ENCODE measurements at regions not wholly inside any gene's neighbourhood (a gene's known extent, or its start where the extent isn't known, plus 50 kb on each side); places are given as distances from the start of the nearest gene placed in this dataset.

DNA sequence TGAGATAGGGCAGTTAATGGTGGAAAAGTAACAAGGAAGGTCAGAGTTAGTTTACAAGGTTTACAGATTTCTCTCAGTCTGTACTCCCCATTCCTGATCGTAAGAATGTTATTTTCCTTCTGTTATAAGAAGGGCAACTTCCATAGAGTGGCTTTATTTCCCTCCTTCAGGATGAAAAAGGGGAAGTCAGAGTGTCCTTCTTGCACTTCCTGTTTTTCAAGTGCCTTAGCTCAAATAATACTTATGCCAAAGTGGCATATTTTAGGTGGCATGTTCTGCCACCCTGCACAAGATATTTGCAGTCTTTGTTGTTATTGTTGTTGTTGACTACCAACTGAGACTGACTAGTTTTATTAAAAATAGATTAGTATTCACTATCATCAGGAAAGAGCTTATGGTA is 730.7 kb upstream of the ADGRL4 start:
- no peaks in the 10 kb centered on the region for H3K9me3 ChIP-seq
- no peaks in the 10 kb centered on the region for H3K27me3 ChIP-seq
- TF ChIP-seq, protein P1, sequence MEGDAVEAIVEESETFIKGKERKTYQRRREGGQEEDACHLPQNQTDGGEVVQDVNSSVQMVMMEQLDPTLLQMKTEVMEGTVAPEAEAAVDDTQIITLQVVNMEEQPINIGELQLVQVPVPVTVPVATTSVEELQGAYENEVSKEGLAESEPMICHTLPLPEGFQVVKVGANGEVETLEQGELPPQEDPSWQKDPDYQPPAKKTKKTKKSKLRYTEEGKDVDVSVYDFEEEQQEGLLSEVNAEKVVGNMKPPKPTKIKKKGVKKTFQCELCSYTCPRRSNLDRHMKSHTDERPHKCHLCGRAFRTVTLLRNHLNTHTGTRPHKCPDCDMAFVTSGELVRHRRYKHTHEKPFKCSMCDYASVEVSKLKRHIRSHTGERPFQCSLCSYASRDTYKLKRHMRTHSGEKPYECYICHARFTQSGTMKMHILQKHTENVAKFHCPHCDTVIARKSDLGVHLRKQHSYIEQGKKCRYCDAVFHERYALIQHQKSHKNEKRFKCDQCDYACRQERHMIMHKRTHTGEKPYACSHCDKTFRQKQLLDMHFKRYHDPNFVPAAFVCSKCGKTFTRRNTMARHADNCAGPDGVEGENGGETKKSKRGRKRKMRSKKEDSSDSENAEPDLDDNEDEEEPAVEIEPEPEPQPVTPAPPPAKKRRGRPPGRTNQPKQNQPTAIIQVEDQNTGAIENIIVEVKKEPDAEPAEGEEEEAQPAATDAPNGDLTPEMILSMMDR (IDR thresholded peaks at IDR 0.05) = no peak
- no peak overlapping the region for H3K4me3 ChIP-seq
- H3K27ac ChIP-seq = no peak overlapping the region
- H3K36me3 ChIP-seq = no peaks in the 10 kb centered on the region
- no peak for DNase-seq (ENCODE audit: low spot score)
- H3K4me1 ChIP-seq = no peaks in the 10 kb centered on the region

DNA sequence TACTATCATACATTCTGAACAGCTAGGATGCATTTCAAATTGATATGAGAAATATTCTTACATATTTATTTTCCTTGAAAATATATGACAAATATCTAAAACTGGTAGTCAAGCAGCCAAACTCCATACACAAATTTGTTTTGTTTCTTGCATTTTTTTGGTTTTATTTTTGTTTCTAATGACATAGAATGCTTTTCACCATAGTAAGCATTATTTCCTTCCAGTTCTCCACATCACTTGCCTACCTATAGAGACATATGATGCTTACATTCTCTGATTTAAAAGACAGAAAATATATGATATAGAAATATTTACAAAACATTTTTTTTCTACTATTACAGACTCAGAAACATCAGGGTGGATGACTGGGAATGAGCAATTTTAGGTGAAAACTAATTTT is 726.4 kb upstream of the ADGRL4 start:
- DNase-seq (ENCODE audit: low spot score) = no peak
- H3K27me3 ChIP-seq = no peaks in the 10 kb centered on the region
- H3K36me3 ChIP-seq = no peaks in the 10 kb centered on the region
- TF ChIP-seq, protein P1 (IDR thresholded peaks at IDR 0.05) = no peak
- no peaks in the 10 kb centered on the region for H3K4me1 ChIP-seq
- H3K4me3 ChIP-seq = no peak overlapping the region
- no peaks in the 10 kb centered on the region for H3K9me3 ChIP-seq
- no peak overlapping the region for H3K27ac ChIP-seq

DNA sequence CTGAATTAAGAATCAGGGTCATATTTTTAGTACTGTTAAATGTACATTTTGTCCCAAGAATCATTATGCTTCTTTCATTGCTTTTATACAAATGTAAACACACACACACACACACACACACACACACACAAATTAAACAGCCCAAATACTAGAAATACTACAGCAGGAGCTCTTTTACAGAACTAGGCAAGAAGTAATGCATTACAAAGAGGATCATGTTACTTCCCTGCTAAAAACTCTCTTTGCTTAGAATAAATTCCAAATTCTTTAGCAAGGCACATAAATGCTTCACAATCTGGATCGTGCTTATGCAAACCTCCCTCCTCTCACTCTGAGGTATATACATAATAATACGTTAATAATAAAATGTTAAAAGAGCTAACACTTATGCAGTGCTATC is 720.4 kb upstream of the ADGRL4 start:
- Histone ChIP-seq H3K27me3 (no peaks in the 10 kb centered on the region), H3K9me3 (no peaks in the 10 kb centered on the region), H3K27ac (no peak overlapping the region), H3K4me3 (no peak overlapping the region), H3K36me3 (no peaks in the 10 kb centered on the region), H3K4me1 (peaks cover 0 to 4% of the 10 kb centered on the region in 2 donors)
- no peak for DNase-seq (ENCODE audit: low spot score)
- TF ChIP-seq, protein P1 (IDR thresholded peaks at IDR 0.05) = no peak

DNA sequence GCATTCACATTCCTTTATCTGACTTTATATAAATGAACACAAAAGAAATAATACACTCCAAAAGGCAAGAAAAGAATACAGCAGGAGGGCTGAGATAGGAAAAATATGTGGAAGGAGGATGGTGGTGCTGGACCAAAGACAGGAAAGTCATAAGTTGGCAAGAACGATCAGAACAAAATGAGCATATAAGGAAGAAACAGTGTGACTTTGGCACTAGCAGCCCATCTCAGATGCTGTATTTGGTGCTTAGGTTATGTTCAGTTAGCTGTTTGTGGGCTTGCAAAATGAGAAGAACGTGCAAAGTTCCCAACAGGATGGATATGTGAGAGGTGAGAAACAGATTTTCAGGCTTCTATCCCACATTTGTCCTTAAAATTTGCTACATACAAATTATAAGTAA is 719.8 kb upstream of the ADGRL4 start:
- TF ChIP-seq, protein P1 (IDR thresholded peaks at IDR 0.05) = no peak
- no peak overlapping the region for H3K27ac ChIP-seq
- H3K36me3 ChIP-seq = no peaks in the 10 kb centered on the region
- H3K4me3 ChIP-seq = no peak overlapping the region
- H3K27me3 ChIP-seq = no peaks in the 10 kb centered on the region
- H3K4me1 ChIP-seq = peaks cover 0 to 4% of the 10 kb centered on the region in 2 donors
- no peaks in the 10 kb centered on the region for H3K9me3 ChIP-seq
- no peak for DNase-seq (ENCODE audit: low spot score)

DNA sequence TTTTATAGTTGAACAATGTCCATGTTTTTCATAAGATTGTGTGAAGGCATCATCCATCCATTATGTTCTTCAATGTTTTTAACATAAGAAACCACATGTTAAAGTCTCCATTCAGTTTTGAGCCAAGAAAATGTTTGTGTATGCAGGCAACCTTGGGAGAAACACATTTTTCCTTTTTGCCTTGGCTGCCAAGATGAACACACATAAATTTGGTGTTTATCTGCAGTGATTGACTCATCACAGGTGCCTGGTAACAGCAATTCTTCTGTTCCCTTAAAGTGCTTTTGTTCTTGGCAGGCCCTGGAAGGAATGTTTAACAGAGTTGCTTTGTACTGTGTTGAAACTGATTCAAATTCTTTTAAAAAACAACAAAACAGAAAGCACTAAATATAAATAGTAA is 709.9 kb upstream of the ADGRL4 start:
- Histone ChIP-seq H3K36me3 (no peaks in the 10 kb centered on the region), H3K27ac (no peak overlapping the region), H3K27me3 (no peaks in the 10 kb centered on the region), H3K9me3 (no peaks in the 10 kb centered on the region), H3K4me1 (no peaks in the 10 kb centered on the region), H3K4me3 (no peak overlapping the region)
- TF ChIP-seq, protein P1 (IDR thresholded peaks at IDR 0.05) = no peak
- DNase-seq (ENCODE audit: low spot score) = no peak

DNA sequence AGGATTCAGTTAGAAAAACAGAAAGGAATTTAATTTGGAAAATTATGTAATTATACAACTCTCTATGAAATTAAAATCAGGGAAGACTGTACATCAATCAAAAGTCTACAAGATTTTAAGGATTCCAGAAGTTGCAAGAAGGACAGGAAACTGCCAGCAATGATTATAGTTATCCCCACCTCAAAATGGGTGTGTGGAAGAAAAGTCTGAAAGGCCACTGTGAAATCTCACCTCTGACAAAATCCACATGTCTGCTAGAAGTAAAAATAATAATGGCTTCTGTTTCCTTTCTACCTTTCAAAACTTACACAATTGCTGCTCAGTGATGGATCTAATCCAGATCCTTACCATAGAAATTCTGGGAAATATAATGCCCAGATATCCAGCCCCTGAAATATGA is 708.1 kb upstream of the ADGRL4 start:
- H3K27me3 ChIP-seq = no peaks in the 10 kb centered on the region
- TF ChIP-seq, protein P1 (IDR thresholded peaks at IDR 0.05) = no peak
- H3K27ac ChIP-seq = no peak overlapping the region
- DNase-seq (ENCODE audit: low spot score) = no peak
- H3K36me3 ChIP-seq = no peaks in the 10 kb centered on the region
- H3K4me1 ChIP-seq = no peaks in the 10 kb centered on the region
- no peak overlapping the region for H3K4me3 ChIP-seq
- H3K9me3 ChIP-seq = no peaks in the 10 kb centered on the region

All from right atrium auricular region (tissue), 2 donors.